T follicular helper cell (primary cell): ENCODE measurements at regions not wholly inside any gene's neighbourhood (a gene's known extent, or its start where the extent isn't known, plus 50 kb on each side); places are given as distances from the start of the nearest gene placed in this dataset.
"Not testable (repeated sequence)": the region's sequence is repeated elsewhere in the genome, so short reads cannot be mapped to it uniquely, and the experiment has no call there.

Experiments
- DNase-seq: peaks from one replicate; pipeline ENCODE4 v3.0.0-alpha.2; 2020; ENCODE audit warnings: low read depth

- DNase-seq: no peak
Observed at GRCh38 chr5:126103868-126104267, 319.3 kb upstream of the GRAMD2B start.

GRCh38 chr5:126104341-126104740, 318.9 kb upstream of the GRAMD2B start:
- DNase-seq: no peak

GRCh38 chr5:126104951-126105350, 318.3 kb upstream of the GRAMD2B start:
- DNase-seq: no peak

GRCh38 chr5:126106029-126106428, 317.2 kb upstream of the GRAMD2B start:
- DNase-seq: no peak

GRCh38 chr5:126107381-126107780, 315.8 kb upstream of the GRAMD2B start:
- no peak for DNase-seq

GRCh38 chr5:126108470-126108869, 314.7 kb upstream of the GRAMD2B start:
- no peak for DNase-seq

- no peak for DNase-seq
Observed at GRCh38 chr5:126115059-126115629, 308.1 kb upstream of the GRAMD2B start.

- DNase-seq: no peak
Observed at GRCh38 chr5:126117044-126117443, 306.2 kb upstream of the GRAMD2B start.

GRCh38 chr5:126119887-126120442, 303.2 kb upstream of the GRAMD2B start:
- DNase-seq: no peak

GRCh38 chr5:126120939-126121338, 302.3 kb upstream of the GRAMD2B start:
- no peak for DNase-seq

- DNase-seq: no peak
Observed at GRCh38 chr5:126122942-126123341, 300.3 kb upstream of the GRAMD2B start.

GRCh38 chr5:126124706-126125345, 298.4 kb upstream of the GRAMD2B start:
- no peak for DNase-seq

- no peak for DNase-seq
Observed at GRCh38 chr5:126125407-126125806, 297.8 kb upstream of the GRAMD2B start.

GRCh38 chr5:126126574-126126973, 296.6 kb upstream of the GRAMD2B start:
- no peak for DNase-seq

GRCh38 chr5:126127371-126127770, 295.8 kb upstream of the GRAMD2B start:
- not testable (repeated sequence) for DNase-seq

GRCh38 chr5:126129431-126129830, 293.8 kb upstream of the GRAMD2B start:
- DNase-seq: no peak

- DNase-seq: no peak
Observed at GRCh38 chr5:126133424-126133823, 289.8 kb upstream of the GRAMD2B start.

- no peak for DNase-seq
Observed at GRCh38 chr5:126137891-126138280, 285.3 kb upstream of the GRAMD2B start.

- DNase-seq: no peak
Observed at GRCh38 chr5:126138281-126138931, 284.8 kb upstream of the GRAMD2B start.

- DNase-seq: no peak
Observed at GRCh38 chr5:126139086-126139485, 284.1 kb upstream of the GRAMD2B start.

- no peak for DNase-seq
Observed at GRCh38 chr5:126139773-126140172, 283.4 kb upstream of the GRAMD2B start.

GRCh38 chr5:126143622-126144021, 279.6 kb upstream of the GRAMD2B start:
- DNase-seq: no peak

GRCh38 chr5:126150319-126150718, 272.9 kb upstream of the GRAMD2B start:
- not testable (repeated sequence) for DNase-seq
